Lower leg skin (tissue), 3 donors: ENCODE measurements at regions not wholly inside any gene's neighbourhood (a gene's known extent, or its start where the extent isn't known, plus 50 kb on each side); places are given as distances from the start of the nearest gene placed in this dataset.

Experiments used
- POLR2A ChIP-seq, 2 donors: fragments of 450-650 bp; IDR thresholded peaks; one replicate each; pipeline ENCODE4 v1.6.1; 2016 to 2017; ENCODE audit warnings: antibody characterized with exemption in 2 of 2, mild to moderate bottlenecking in 1 of 2, moderate library complexity in 1 of 2
- TF ChIP-seq, protein P1 (sequence below), 3 donors: fragments of 450-650 bp; IDR thresholded peaks; one replicate each; pipeline ENCODE4 v1.5.1; 2016; ENCODE audit warnings: antibody characterized with exemption in 3 of 3, mild to moderate bottlenecking in 3 of 3, moderate library complexity in 2 of 3

DNA sequence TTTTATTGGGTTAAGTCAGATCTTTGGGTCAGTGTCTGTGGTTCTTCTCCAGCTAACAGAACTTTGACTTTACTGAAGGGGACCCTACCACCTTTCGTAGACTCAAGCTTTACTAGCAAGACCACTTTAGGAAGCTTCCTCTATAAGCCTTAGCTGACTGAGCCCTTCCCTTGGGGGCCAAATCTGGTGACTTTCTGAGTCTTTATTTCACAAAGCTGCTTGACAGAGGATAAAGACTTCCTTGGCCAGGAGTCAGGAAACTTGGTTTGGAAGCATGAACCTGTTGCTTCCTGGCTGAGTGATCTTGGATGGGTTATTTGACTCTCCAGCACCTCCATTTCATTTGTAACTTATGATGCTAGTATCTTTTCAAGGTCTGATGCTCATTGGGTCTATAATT lies 466.7 kb downstream of the TYW1 start:
- TF ChIP-seq POLR2A (IDR thresholded peaks at IDR 0.05): no peak
- TF ChIP-seq, protein P1, sequence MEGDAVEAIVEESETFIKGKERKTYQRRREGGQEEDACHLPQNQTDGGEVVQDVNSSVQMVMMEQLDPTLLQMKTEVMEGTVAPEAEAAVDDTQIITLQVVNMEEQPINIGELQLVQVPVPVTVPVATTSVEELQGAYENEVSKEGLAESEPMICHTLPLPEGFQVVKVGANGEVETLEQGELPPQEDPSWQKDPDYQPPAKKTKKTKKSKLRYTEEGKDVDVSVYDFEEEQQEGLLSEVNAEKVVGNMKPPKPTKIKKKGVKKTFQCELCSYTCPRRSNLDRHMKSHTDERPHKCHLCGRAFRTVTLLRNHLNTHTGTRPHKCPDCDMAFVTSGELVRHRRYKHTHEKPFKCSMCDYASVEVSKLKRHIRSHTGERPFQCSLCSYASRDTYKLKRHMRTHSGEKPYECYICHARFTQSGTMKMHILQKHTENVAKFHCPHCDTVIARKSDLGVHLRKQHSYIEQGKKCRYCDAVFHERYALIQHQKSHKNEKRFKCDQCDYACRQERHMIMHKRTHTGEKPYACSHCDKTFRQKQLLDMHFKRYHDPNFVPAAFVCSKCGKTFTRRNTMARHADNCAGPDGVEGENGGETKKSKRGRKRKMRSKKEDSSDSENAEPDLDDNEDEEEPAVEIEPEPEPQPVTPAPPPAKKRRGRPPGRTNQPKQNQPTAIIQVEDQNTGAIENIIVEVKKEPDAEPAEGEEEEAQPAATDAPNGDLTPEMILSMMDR (IDR thresholded peaks at IDR 0.05): no peak
